Kidney (tissue), 13 donors: ENCODE measurements at regions not wholly inside any gene's neighbourhood (a gene's known extent, or its start where the extent isn't known, plus 50 kb on each side); places are given as distances from the start of the nearest gene placed in this dataset.
A peak's percentile ranks its signal among the peaks of the same experiment; 100 is the strongest.

Source experiments
- DNase-seq, 5 donors: peaks; one replicate each; pipeline ENCODE4 v3.0.0-alpha.2; 2013 to 2020
- FAIRE-seq: peaks from 2 replicates; lab custom pipeline; 2012; peaks lifted over from hg19 to GRCh38; lab: Jason Lieb, UNC
- H3K27ac ChIP-seq, 2 donors: one replicate each; pipeline ENCODE4 v1.7.0; 2013; ENCODE audit warnings: low read depth in 2 of 2, low read length in 2 of 2, inconsistent platforms in 1 of 2
- H3K27me3 ChIP-seq: one replicate; pipeline ENCODE4 v1.7.1; 2013; ENCODE audit warnings: low read length, inconsistent platforms; ENCODE audit not compliant: control insufficient read depth, insufficient read depth
- H3K36me3 ChIP-seq, 3 donors: one replicate each; pipeline versions ENCODE4 v1.7.0 to v1.7.1; 2013; ENCODE audit warnings: low read length in 3 of 3, control low read depth in 1 of 3, inconsistent platforms in 1 of 3; ENCODE audit not compliant: insufficient read depth in 3 of 3, control insufficient read depth in 2 of 3
- H3K4me1 ChIP-seq, 3 donors: one replicate each; pipeline versions ENCODE4 v1.7.0 to v1.7.1; 2013; ENCODE audit warnings: low read length in 3 of 3, inconsistent platforms in 1 of 3, low read depth in 1 of 3; ENCODE audit not compliant: control insufficient read depth in 2 of 3, insufficient read depth in 2 of 3
- H3K4me3 ChIP-seq, 3 donors: one replicate each; pipeline versions ENCODE4 v1.7.0 to v1.8.1; 2013; ENCODE audit warnings: low read length in 3 of 3, control low read depth in 1 of 3, inconsistent platforms in 1 of 3
- H3K9ac ChIP-seq, 3 donors: one replicate each; pipeline versions ENCODE4 v1.7.0 to v1.7.1; 2013; ENCODE audit warnings: low read length in 3 of 3, control low read depth in 1 of 3, inconsistent platforms in 1 of 3
- H3K9me3 ChIP-seq, 3 donors: one replicate each; pipeline versions ENCODE4 v1.7.0 to v1.7.1; 2013; ENCODE audit warnings: low read length in 3 of 3, control low read depth in 1 of 3, inconsistent platforms in 1 of 3; ENCODE audit not compliant: control insufficient read depth in 2 of 3, insufficient read depth in 1 of 3
- intact Hi-C: fragments of 100-400 bp; cut with DNase I; formaldehyde crosslinking; loops from one replicate; pipeline ENCODE4 v1.11.1; 2022
- TF ChIP-seq, protein P1 (sequence below): IDR thresholded peaks from 3 replicates; pipeline ENCODE4 v1.5.1; 2012; ENCODE audit warnings: mild to moderate bottlenecking, moderate library complexity, borderline replicate concordance; ENCODE audit not compliant: insufficient read depth; ENCODE audit errors: extremely low read depth
- donor health status: control.
- donor health status: control.
- donor health status: control.
- donor health status: control.
- donor health status: control.
- donor health status: DM: yes; HTN: yes; CAD: no.
- donor health status: Normal renal cell carcinoma (clear cell type).

DNA sequence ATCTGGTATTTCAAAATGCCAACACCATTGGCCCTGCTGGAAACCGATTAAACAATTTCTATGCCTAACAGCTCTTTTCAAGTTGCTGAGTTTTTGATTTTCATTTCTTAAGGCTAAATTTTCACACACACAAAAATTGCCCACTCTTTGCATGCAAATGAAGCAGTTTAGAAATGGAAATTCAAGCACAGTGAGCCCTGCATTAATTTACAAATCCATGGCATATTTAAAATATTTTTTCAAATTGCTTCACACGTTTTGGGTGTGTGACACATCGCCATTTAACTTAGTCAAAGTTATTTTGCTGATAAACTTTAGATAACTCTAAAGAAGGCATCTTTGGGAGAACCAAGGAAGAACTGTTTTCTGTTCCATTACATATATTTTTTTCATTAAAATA lies 184.8 kb downstream of the TXNL1 start:
- TF ChIP-seq, protein P1, sequence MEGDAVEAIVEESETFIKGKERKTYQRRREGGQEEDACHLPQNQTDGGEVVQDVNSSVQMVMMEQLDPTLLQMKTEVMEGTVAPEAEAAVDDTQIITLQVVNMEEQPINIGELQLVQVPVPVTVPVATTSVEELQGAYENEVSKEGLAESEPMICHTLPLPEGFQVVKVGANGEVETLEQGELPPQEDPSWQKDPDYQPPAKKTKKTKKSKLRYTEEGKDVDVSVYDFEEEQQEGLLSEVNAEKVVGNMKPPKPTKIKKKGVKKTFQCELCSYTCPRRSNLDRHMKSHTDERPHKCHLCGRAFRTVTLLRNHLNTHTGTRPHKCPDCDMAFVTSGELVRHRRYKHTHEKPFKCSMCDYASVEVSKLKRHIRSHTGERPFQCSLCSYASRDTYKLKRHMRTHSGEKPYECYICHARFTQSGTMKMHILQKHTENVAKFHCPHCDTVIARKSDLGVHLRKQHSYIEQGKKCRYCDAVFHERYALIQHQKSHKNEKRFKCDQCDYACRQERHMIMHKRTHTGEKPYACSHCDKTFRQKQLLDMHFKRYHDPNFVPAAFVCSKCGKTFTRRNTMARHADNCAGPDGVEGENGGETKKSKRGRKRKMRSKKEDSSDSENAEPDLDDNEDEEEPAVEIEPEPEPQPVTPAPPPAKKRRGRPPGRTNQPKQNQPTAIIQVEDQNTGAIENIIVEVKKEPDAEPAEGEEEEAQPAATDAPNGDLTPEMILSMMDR, result no peak
- Histone ChIP-seq H3K9ac (no peak overlapping the region), H3K27ac (no peak overlapping the region), H3K9me3 (no peaks in the 10 kb centered on the region), H3K4me3 (no peak overlapping the region), H3K36me3 (no peaks in the 10 kb centered on the region), H3K4me1 (no peaks in the 10 kb centered on the region), H3K27me3 (no peaks in the 10 kb centered on the region)
- intact Hi-C loops, result no loop called here
- FAIRE-seq (no peak), DNase-seq (no peak)

DNA sequence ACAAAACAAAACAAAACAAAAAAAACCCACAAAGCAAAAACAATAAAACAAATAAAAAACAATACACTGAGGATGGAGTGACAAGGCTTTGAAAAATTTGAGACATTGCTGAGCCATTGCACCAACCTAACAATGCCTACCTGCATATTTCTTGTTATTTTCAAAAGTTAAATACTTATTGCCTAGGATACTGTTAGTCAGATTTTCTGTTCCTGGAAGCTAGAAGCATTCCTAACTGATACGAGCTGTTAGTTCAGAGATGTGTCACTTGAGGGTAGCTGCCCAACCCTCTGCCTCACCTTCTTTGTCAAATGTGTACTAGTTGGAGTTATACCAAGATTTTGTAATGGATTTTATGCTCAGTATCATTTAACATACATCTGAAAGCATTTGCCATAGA lies 187.2 kb downstream of the TXNL1 start:
- Histone ChIP-seq H3K27ac (no peak overlapping the region), H3K9me3 (no peaks in the 10 kb centered on the region), H3K27me3 (no peaks in the 10 kb centered on the region), H3K4me3 (no peak overlapping the region), H3K9ac (no peak overlapping the region), H3K4me1 (no peaks in the 10 kb centered on the region), H3K36me3 (no peaks in the 10 kb centered on the region)
- FAIRE-seq (no peak), DNase-seq (no peak)
- intact Hi-C loops, result no loop called here
- TF ChIP-seq, protein P1, result no peak

DNA sequence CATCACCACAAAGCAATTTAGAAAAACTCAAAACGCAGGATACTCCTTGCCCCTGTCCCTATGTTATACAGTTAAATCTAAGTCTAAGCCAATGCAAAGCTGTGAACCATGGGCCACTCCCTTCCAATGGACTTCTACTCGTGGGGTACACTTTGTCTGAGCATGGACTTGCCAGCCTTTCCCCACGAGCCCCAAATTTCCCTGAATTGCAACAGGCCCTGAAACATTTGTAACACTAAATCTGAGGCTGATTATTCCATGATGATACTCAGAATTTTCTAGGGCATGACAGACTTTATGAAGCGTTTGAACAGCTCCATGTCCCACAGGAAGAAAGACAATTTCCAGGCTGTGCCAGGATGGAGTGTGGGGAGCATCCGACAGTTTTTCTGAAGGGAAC lies 189.6 kb downstream of the TXNL1 start:
- no peak overlapping the region for H3K4me3 ChIP-seq
- H3K27ac ChIP-seq, result no peak overlapping the region
- no peaks in the 10 kb centered on the region for H3K27me3 ChIP-seq
- TF ChIP-seq, protein P1, result no peak
- intact Hi-C loops, result no loop called here
- DNase-seq (no peak), FAIRE-seq (no peak)
- no peaks in the 10 kb centered on the region for H3K4me1 ChIP-seq
- H3K9ac ChIP-seq, result no peak overlapping the region
- no peaks in the 10 kb centered on the region for H3K9me3 ChIP-seq
- no peaks in the 10 kb centered on the region for H3K36me3 ChIP-seq

DNA sequence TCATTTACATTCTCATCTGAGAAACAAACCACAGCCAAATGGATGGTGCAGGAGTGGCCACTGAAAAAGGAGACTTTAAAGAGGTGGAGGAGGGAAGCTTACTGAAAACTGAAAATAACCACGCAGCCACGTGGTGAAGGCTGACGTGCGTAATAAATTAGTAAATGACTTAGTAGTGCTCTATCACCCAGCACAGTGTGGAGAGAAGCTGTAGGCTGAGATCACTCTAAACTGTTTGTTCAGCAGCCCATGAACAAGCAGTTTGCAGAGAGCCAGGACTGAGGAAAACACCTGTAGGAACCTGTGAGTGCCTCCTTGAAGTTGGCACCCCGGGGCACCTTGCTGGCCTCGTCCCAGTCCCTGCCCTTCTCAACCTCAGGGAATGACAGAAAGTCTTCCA lies 193.0 kb downstream of the TXNL1 start:
- Histone ChIP-seq H3K27ac (no peak overlapping the region), H3K27me3 (no peaks in the 10 kb centered on the region), H3K9me3 (no peaks in the 10 kb centered on the region), H3K4me1 (no peaks in the 10 kb centered on the region), H3K36me3 (no peaks in the 10 kb centered on the region), H3K9ac (no peak overlapping the region), H3K4me3 (no peak overlapping the region)
- FAIRE-seq, result no peak
- DNase-seq, result peak in 1 of 5 donors; percentile 1
- TF ChIP-seq, protein P1, result no peak
- intact Hi-C loops, result no loop called here
